BE2C (cell line): ENCODE measurements at regions not wholly inside any gene's neighbourhood (a gene's known extent, or its start where the extent isn't known, plus 50 kb on each side); places are given as distances from the start of the nearest gene placed in this dataset.

ENCODE experiments used
- DNase-seq: peaks from one replicate; pipeline ENCODE4 v3.0.0-alpha.2; 2020
- H3K27me3 ChIP-seq: fragments of 250-450 bp; sonication (Bioruptor Pico); 2 replicates; pipeline ENCODE4 v1.5.1; 2020; ENCODE audit warnings: mild to moderate bottlenecking
- H3K36me3 ChIP-seq: fragments of 250-450 bp; sonication (Bioruptor Pico); 2 replicates; pipeline ENCODE4 v1.5.1; 2020; ENCODE audit warnings: mild to moderate bottlenecking
- H3K4me1 ChIP-seq: fragments of 250-450 bp; sonication (Bioruptor Pico); 2 replicates; pipeline ENCODE4 v1.5.1; 2020
- H3K4me3 ChIP-seq: 2 replicates; pipeline ENCODE4 v1.5.1; 2011; ENCODE audit warnings: low read depth, low read length
- H3K9me3 ChIP-seq: fragments of 250-450 bp; sonication (Bioruptor Pico); 2 replicates; pipeline ENCODE4 v1.5.1; 2020
- TF ChIP-seq, protein P1 (sequence below): IDR thresholded peaks from 2 replicates; pipeline ENCODE4 v1.5.1; 2012; ENCODE audit warnings: mild to moderate bottlenecking, low read depth, low read length

DNA sequence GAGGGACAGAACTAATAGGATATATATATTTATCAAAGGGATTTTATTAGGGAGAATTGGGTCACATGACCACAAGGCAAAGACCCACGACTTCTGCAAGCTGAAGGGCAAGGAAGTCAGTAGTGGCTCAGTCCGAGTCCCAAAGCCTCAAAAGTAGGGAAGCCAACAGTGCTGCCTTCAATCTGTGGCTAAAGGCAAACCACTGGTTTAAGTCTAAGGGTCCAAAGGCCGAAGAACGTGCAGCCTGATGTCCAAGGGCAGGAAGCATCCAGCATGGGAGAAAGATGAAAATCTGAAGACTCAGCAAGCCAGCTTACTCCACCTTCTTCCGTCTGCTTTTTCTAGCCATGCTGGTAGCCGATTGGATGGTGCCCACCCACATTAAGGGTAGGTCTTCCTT is 157.9 kb upstream of the CRY1 start:
- Histone ChIP-seq H3K9me3 (no peaks in the 10 kb centered on the region; the same call in 1 of the 2 replicates), H3K4me3 (no peak overlapping the region), H3K27me3 (no peaks in the 10 kb centered on the region), H3K4me1 (no peaks in the 10 kb centered on the region), H3K36me3 (no peaks in the 10 kb centered on the region)
- TF ChIP-seq, protein P1, sequence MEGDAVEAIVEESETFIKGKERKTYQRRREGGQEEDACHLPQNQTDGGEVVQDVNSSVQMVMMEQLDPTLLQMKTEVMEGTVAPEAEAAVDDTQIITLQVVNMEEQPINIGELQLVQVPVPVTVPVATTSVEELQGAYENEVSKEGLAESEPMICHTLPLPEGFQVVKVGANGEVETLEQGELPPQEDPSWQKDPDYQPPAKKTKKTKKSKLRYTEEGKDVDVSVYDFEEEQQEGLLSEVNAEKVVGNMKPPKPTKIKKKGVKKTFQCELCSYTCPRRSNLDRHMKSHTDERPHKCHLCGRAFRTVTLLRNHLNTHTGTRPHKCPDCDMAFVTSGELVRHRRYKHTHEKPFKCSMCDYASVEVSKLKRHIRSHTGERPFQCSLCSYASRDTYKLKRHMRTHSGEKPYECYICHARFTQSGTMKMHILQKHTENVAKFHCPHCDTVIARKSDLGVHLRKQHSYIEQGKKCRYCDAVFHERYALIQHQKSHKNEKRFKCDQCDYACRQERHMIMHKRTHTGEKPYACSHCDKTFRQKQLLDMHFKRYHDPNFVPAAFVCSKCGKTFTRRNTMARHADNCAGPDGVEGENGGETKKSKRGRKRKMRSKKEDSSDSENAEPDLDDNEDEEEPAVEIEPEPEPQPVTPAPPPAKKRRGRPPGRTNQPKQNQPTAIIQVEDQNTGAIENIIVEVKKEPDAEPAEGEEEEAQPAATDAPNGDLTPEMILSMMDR: no peak
- DNase-seq: no peak

DNA sequence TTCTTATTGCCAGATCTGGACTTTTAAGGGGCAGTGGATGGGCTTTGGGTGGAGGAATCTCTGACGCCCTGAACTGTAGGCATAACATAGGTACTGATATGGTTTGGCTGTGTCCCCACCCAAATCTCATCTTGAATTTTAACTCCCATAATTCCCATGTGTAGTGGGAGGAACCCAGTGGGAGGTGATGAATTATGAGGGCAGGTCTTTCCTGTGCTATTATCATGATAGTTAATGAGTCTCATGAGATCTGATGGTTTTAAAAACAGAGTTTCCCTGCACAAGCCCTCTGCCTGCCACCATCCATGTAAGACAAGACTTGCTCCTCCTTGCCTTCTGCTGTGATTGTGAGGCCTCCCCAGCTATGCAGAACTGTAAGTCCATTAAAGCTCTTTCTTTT is 160.0 kb upstream of the CRY1 start:
- Histone ChIP-seq H3K36me3 (no peaks in the 10 kb centered on the region), H3K4me3 (no peak overlapping the region), H3K4me1 (no peaks in the 10 kb centered on the region), H3K9me3 (no peaks in the 10 kb centered on the region), H3K27me3 (no peaks in the 10 kb centered on the region; the same call in 1 of the 2 replicates)
- TF ChIP-seq, protein P1: no peak
- DNase-seq: no peak

DNA sequence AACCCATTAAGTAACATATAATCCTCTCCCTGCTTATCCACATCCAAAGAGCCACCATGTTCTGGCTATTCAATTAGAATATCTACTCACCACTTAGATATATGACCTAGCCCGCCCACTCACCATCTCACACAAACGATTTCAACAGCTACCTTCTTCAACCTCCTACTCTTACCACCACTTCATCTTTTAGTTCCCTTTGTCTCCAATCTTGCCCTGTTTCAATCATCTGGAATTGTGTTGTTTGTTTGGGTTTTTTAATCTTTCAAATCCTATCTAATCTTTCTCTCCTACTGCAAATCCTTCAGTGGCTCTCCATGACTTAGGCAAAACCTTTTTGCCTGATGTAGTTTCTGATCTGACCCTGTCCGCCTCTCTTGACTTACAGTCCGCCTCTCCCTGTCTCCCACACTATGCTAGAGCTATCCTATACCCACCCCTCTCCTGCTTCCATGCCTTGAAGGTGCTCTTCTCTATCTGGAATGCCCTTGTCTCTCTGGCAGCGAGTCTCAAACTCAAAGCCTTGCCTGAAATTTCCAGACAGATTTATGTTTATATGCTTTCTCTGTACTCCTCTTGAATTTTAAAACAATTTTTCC is 161.0 kb upstream of the CRY1 start:
- Histone ChIP-seq H3K27me3 (no peaks in the 10 kb centered on the region; the same call in none of the 2 replicates), H3K9me3 (no peaks in the 10 kb centered on the region), H3K4me3 (no peak overlapping the region), H3K36me3 (no peaks in the 10 kb centered on the region), H3K4me1 (no peaks in the 10 kb centered on the region)
- DNase-seq: no peak
- TF ChIP-seq, protein P1: no peak

DNA sequence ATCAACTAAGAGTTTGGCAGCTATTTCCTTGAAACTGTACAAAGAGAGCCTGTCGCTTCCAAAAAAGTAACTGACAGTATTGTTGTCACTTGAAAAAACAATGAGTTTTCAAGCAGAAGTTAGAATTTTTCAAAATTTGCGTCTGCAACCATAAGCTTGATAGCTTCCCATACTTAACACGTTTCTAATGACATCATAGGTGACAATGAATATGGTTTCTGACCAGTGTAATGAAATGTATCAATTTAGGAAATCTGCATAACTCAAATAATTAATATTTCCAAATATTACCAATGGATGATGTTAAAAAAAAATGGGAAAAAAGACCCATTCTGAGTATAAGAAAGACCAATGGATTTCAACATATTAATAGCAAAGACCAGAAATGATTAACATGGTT is 165.4 kb upstream of the CRY1 start:
- H3K36me3 ChIP-seq: no peaks in the 10 kb centered on the region
- DNase-seq: no peak

DNA sequence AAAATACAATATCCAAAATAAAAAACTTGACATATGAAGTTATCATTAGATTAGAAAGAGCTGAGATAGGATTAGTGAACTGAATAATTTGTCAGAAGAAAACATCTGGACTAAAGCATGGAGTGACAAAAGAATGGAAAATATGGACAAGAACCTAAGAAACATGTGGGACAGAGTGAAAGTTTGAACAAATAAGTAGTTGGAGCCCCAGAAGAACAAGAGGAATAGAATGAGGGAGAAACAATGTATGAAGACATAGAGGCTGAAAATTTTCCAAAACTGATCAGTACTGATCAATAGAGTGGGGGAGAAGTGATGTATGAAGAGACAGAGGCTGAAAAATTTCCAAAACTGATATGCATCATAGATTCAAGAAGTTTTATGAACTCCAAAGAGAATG is 170.6 kb upstream of the CRY1 start:
- Histone ChIP-seq H3K9me3 (no peaks in the 10 kb centered on the region), H3K27me3 (peaks cover 5% of the 10 kb centered on the region; the same call in 1 of the 2 replicates), H3K36me3 (no peaks in the 10 kb centered on the region), H3K4me1 (no peaks in the 10 kb centered on the region), H3K4me3 (no peak overlapping the region)
- no peak for DNase-seq
- TF ChIP-seq, protein P1: no peak

More for the DNA sequence above, 165.4 kb upstream of the CRY1 start:
- Histone ChIP-seq H3K9me3 (no peaks in the 10 kb centered on the region), H3K4me1 (no peaks in the 10 kb centered on the region), H3K27me3 (peaks cover 5% of the 10 kb centered on the region), H3K4me3 (no peak overlapping the region)
- TF ChIP-seq, protein P1: no peak

DNA sequence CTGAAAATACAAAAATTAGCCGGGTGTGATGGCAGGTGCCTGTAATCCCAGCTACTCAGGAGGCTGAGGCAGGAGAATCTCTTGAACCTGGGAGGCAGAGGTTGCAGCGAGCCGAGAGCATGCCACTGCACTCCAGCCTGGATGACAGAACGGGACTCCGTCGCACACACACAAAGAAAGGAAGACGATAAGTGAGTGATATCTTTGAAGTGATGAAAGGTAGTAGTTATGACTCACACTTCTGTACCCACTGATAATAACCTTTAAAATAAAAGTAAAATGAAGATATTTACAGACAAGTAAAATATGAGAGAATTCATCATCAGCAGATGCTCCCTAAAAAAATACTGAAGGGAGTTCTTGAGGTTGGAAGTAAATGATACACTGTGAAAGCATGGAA is 171.3 kb upstream of the CRY1 start:
- no peaks in the 10 kb centered on the region for H3K9me3 ChIP-seq
- TF ChIP-seq, protein P1: no peak
- DNase-seq: no peak
- no peaks in the 10 kb centered on the region for H3K4me1 ChIP-seq
- no peaks in the 10 kb centered on the region for H3K36me3 ChIP-seq
- H3K27me3 ChIP-seq: peaks cover 8% of the 10 kb centered on the region
- no peak overlapping the region for H3K4me3 ChIP-seq
